ENCODE measurements at regions not wholly inside any gene's neighbourhood (a gene's known extent, or its start where the extent isn't known, plus 50 kb on each side); places are given as distances from the start of the nearest gene placed in this dataset.

- Histone ChIP-seq H3K4me2 (ENCODE audit: low read length) (no peak overlapping the region), H3K4me1 (ENCODE audit: control insufficient read depth in 1 of 2, insufficient read depth in 2 of 2, low read length in 2 of 2) (no peaks in the 10 kb centered on the region), H3K9ac (ENCODE audit: low read length) (no peak overlapping the region), H3K27ac (ENCODE audit: low read depth, low read length) (no peak overlapping the region), H4K20me1 (ENCODE audit: insufficient read depth) (no peaks in the 10 kb centered on the region; the same call in 1 of the 2 replicates), H3K4me3 (replicated peaks in 1 of 2; ENCODE audit: low read depth in 1 of 2, low read length in 2 of 2) (no peak overlapping the region), H3K9me3 (ENCODE audit: control insufficient read depth in 1 of 2, insufficient read depth in 1 of 2, low read depth in 1 of 2, low read length in 2 of 2) (peaks cover 19 to 34% of the 10 kb centered on the region in 2 experiments; a peak in 2 of 4 replicates), H3K9me2 (ENCODE audit: insufficient read depth) (no peaks in the 10 kb centered on the region), H3K36me3 (ENCODE audit: control insufficient read depth in 1 of 2, insufficient read depth in 2 of 2, low read length in 2 of 2) (no peaks in the 10 kb centered on the region), H3K27me3 (ENCODE audit: insufficient read depth, low read length) (no peaks in the 10 kb centered on the region), H3K79me2 (ENCODE audit: insufficient read depth, low read length) (no peaks in the 10 kb centered on the region), H2AFZ (ENCODE audit: low read depth, low read length, poor library complexity, severe bottlenecking) (no peak overlapping the region)
- ChIA-PET POLR2A (no interaction called here), RAD21 (ENCODE audit: low non-redundant PET in 1 of 2, low total read pairs in 2 of 2, uncharacterized antibody in 2 of 2, unreplicated experiment in 2 of 2) (no interaction called here), CTCF (no interaction called here)
- ATAC-seq (no peak), DNase-seq (ENCODE audit: low read depth, low spot score) (no peak)
- intact Hi-C loops (cut with micrococcal nuclease), result no loop called here
- TF ChIP-seq, protein P1, sequence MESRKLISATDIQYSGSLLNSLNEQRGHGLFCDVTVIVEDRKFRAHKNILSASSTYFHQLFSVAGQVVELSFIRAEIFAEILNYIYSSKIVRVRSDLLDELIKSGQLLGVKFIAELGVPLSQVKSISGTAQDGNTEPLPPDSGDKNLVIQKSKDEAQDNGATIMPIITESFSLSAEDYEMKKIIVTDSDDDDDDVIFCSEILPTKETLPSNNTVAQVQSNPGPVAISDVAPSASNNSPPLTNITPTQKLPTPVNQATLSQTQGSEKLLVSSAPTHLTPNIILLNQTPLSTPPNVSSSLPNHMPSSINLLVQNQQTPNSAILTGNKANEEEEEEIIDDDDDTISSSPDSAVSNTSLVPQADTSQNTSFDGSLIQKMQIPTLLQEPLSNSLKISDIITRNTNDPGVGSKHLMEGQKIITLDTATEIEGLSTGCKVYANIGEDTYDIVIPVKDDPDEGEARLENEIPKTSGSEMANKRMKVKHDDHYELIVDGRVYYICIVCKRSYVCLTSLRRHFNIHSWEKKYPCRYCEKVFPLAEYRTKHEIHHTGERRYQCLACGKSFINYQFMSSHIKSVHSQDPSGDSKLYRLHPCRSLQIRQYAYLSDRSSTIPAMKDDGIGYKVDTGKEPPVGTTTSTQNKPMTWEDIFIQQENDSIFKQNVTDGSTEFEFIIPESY (IDR thresholded peaks at IDR 0.05; ENCODE audit: extremely low read depth, insufficient replicate concordance, low read length), result no peak
- TF ChIP-seq FOSL1 (IDR thresholded peaks at IDR 0.05; ENCODE audit: low read depth) (no peak), RAD21 (IDR thresholded peaks at IDR 0.05; ENCODE audit: low read depth) (no peak), ELF1 (IDR thresholded peaks at IDR 0.05; ENCODE audit: borderline replicate concordance, low read depth) (no peak), TCF7L2 (IDR thresholded peaks at IDR 0.05; ENCODE audit: borderline replicate concordance, extremely low read depth, insufficient read depth, insufficient read length) (no peak), POLR2AphosphoS5 (IDR thresholded peaks at IDR 0.05; ENCODE audit: low read depth, low read length) (no peak)
- no TSS peak for BruUV-seq (replicated peaks)
Measured at GRCh38 chr21:20373031-20373430, 625.2 kb upstream of the NCAM2 start.

DNA sequence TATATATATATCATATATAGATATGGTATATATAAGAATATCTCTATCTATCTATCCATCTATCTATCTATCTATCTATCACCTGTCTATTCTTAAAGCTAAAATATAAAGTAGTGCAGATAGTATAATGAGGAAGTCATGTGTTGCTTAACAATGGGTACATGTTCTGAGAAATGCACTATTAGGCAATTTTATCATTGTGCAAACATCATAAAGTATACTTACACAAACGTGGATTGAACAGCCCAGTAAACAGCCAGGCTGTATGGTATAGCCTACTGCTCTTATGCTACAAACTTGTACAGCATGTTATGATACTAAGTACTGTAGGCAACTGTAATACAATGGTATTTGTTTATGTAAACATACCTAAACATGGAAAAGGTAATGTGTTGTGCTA lies 621.0 kb upstream of the NCAM2 start:
- no peak for TF ChIP-seq CEBPB (IDR thresholded peaks at IDR 0.05; ENCODE audit: low read depth)
- no peak for TF ChIP-seq RAD21 (IDR thresholded peaks at IDR 0.05; ENCODE audit: low read depth)
- no peak for TF ChIP-seq FOSL1 (IDR thresholded peaks at IDR 0.05; ENCODE audit: low read depth)
- TF ChIP-seq EGR1 (IDR thresholded peaks at IDR 0.05; ENCODE audit: low read depth), result no peak
- no peak for TF ChIP-seq CBX3 (IDR thresholded peaks at IDR 0.05; ENCODE audit: low read depth)
- TF ChIP-seq ZFX (IDR thresholded peaks at IDR 0.05), result no peak
- no peak for TF ChIP-seq JUND (IDR thresholded peaks at IDR 0.05)
- no peak for TF ChIP-seq ZNF274 (IDR thresholded peaks at IDR 0.05; ENCODE audit: low read depth, low read length)
- no peak for TF ChIP-seq ELF1 (IDR thresholded peaks at IDR 0.05; ENCODE audit: borderline replicate concordance, low read depth)
- TF ChIP-seq SP1 (IDR thresholded peaks at IDR 0.05; ENCODE audit: low read depth), result no peak
- no peak for TF ChIP-seq SRF (IDR thresholded peaks at IDR 0.05; ENCODE audit: low read depth)
- TF ChIP-seq POLR2AphosphoS5 (IDR thresholded peaks at IDR 0.05; ENCODE audit: low read depth, low read length), result no peak
- no peak for ATAC-seq
- no peak for DNase-seq (ENCODE audit: low read depth, low spot score)
- Histone ChIP-seq H3K9me2 (ENCODE audit: insufficient read depth) (no peaks in the 10 kb centered on the region), H3K4me2 (ENCODE audit: low read length) (no peak overlapping the region), H3K4me1 (ENCODE audit: control insufficient read depth in 1 of 2, insufficient read depth in 2 of 2, low read length in 2 of 2) (no peaks in the 10 kb centered on the region), H3K4me3 (replicated peaks in 1 of 2; ENCODE audit: low read depth in 1 of 2, low read length in 2 of 2) (no peak overlapping the region), H3K27ac (ENCODE audit: low read depth, low read length) (no peak overlapping the region), H3K36me3 (ENCODE audit: control insufficient read depth in 1 of 2, insufficient read depth in 2 of 2, low read length in 2 of 2) (no peaks in the 10 kb centered on the region), H3K9ac (ENCODE audit: low read length) (no peak overlapping the region), H3K79me2 (ENCODE audit: insufficient read depth, low read length) (no peaks in the 10 kb centered on the region), H4K20me1 (ENCODE audit: insufficient read depth) (no peaks in the 10 kb centered on the region; the same call in 1 of the 2 replicates), H2AFZ (ENCODE audit: low read depth, low read length, poor library complexity, severe bottlenecking) (no peak overlapping the region), H3K9me3 (ENCODE audit: control insufficient read depth in 1 of 2, insufficient read depth in 1 of 2, low read depth in 1 of 2, low read length in 2 of 2) (peaks cover 14 to 25% of the 10 kb centered on the region in 2 experiments; a peak in 3 of 4 replicates), H3K27me3 (ENCODE audit: insufficient read depth, low read length) (no peaks in the 10 kb centered on the region)
- CTCF ChIA-PET, result no interaction called here
- RAD21 ChIA-PET (ENCODE audit: low non-redundant PET in 1 of 2, low total read pairs in 2 of 2, uncharacterized antibody in 2 of 2, unreplicated experiment in 2 of 2), result no interaction called here
- BruUV-seq (replicated peaks), result no TSS peak
- POLR2A ChIA-PET, result no interaction called here
- intact Hi-C loops (cut with micrococcal nuclease), result no loop called here

All from HCT116 (cell line).